ENCODE measurements at regions not wholly inside any gene's neighbourhood (a gene's known extent, or its start where the extent isn't known, plus 50 kb on each side); places are given as distances from the start of the nearest gene placed in this dataset.

GRCh38 chr9:79140751-79141150 is 431.0 kb upstream of the TLE4 start:
- H3K27me3 ChIP-seq: no peaks in the 10 kb centered on the region
- no peaks in the 10 kb centered on the region for H3K9me3 ChIP-seq
- no peaks in the 10 kb centered on the region for H3K36me3 ChIP-seq
- H3K27ac ChIP-seq: no peak overlapping the region
- intact Hi-C loops (cut with DNase I; ENCODE audit: low total_unique reads): no loop called here
- no peak for TF ChIP-seq CTCF (IDR thresholded peaks at IDR 0.05)
- H3K4me3 ChIP-seq: no peak overlapping the region
- H3K4me1 ChIP-seq: no peaks in the 10 kb centered on the region
- DNase-seq: no peak

- no peak for DNase-seq
- no peaks in the 10 kb centered on the region for H3K36me3 ChIP-seq
- H3K4me1 ChIP-seq: no peaks in the 10 kb centered on the region
- H3K27ac ChIP-seq: no peak overlapping the region
- H3K9me3 ChIP-seq: no peaks in the 10 kb centered on the region
- no peaks in the 10 kb centered on the region for H3K27me3 ChIP-seq
- no peak for TF ChIP-seq CTCF (IDR thresholded peaks at IDR 0.05)
- intact Hi-C loops (cut with DNase I; ENCODE audit: low total_unique reads): no loop called here
- H3K4me3 ChIP-seq: no peak overlapping the region
Measured at GRCh38 chr9:79143211-79143610, 428.6 kb upstream of the TLE4 start.

- no peaks in the 10 kb centered on the region for H3K9me3 ChIP-seq
- DNase-seq: no peak
- H3K4me3 ChIP-seq: no peak overlapping the region
- no peaks in the 10 kb centered on the region for H3K36me3 ChIP-seq
- no peak overlapping the region for H3K27ac ChIP-seq
- intact Hi-C loops (cut with DNase I; ENCODE audit: low total_unique reads): no loop called here
- TF ChIP-seq CTCF (IDR thresholded peaks at IDR 0.05): no peak
- no peaks in the 10 kb centered on the region for H3K27me3 ChIP-seq
- H3K4me1 ChIP-seq: no peaks in the 10 kb centered on the region
Measured at GRCh38 chr9:79145442-79145841, 426.3 kb upstream of the TLE4 start.

- H3K27me3 ChIP-seq: no peaks in the 10 kb centered on the region
- TF ChIP-seq CTCF (IDR thresholded peaks at IDR 0.05): no peak
- no peaks in the 10 kb centered on the region for H3K9me3 ChIP-seq
- no peak for DNase-seq
- intact Hi-C loops (cut with DNase I; ENCODE audit: low total_unique reads): no loop called here
- H3K4me3 ChIP-seq: no peak overlapping the region
- H3K4me1 ChIP-seq: no peaks in the 10 kb centered on the region
- no peak overlapping the region for H3K27ac ChIP-seq
- H3K36me3 ChIP-seq: no peaks in the 10 kb centered on the region
Measured at GRCh38 chr9:79149585-79149984, 422.2 kb upstream of the TLE4 start.

- no peak for TF ChIP-seq CTCF (IDR thresholded peaks at IDR 0.05)
- Histone ChIP-seq H3K4me3 (no peak overlapping the region), H3K36me3 (no peaks in the 10 kb centered on the region), H3K27me3 (no peaks in the 10 kb centered on the region), H3K4me1 (no peaks in the 10 kb centered on the region), H3K27ac (no peak overlapping the region), H3K9me3 (no peaks in the 10 kb centered on the region)
- intact Hi-C loops (cut with DNase I; ENCODE audit: low total_unique reads): no loop called here
- no peak for DNase-seq
Measured at GRCh38 chr9:79151791-79152190, 420.0 kb upstream of the TLE4 start.

- Histone ChIP-seq H3K27me3 (no peaks in the 10 kb centered on the region), H3K9me3 (no peaks in the 10 kb centered on the region), H3K4me3 (no peak overlapping the region), H3K36me3 (no peaks in the 10 kb centered on the region), H3K27ac (no peak overlapping the region), H3K4me1 (no peaks in the 10 kb centered on the region)
- intact Hi-C loops (cut with DNase I; ENCODE audit: low total_unique reads): no loop called here
- no peak for DNase-seq
- no peak for TF ChIP-seq CTCF (IDR thresholded peaks at IDR 0.05)
Measured at GRCh38 chr9:79152306-79152705, 419.5 kb upstream of the TLE4 start.
